ENCODE measurements at regions not wholly inside any gene's neighbourhood (a gene's known extent, or its start where the extent isn't known, plus 50 kb on each side); places are given as distances from the start of the nearest gene placed in this dataset.

DNA sequence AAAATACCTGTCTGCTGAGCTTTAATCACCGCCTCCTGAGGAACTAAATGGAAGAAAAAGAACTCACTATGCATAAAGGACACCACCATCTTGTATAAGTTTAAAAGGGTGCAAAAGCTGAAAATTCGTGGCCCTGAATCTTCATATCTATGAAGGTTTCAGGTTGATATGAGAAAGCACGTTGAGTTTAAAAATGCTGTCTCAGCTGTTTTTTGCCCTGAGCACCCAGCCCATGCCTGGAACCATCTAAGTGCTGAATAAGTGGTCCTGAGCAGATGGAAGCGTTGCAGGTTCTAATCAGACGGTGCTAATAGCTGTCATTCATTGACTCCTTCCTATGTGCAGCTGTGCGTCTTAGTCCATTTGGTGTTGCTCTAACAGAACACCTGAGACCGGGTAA is 467.4 kb downstream of the EIPR1 start:
- Histone ChIP-seq H3K4me2 (ENCODE audit: low read length) (no peak overlapping the region), H3K9me2 (ENCODE audit: insufficient read depth) (no peaks in the 10 kb centered on the region), H3K9ac (ENCODE audit: low read length) (no peak overlapping the region), H3K79me2 (ENCODE audit: insufficient read depth, low read length) (no peaks in the 10 kb centered on the region), H3K4me3 (replicated peaks in 1 of 2; ENCODE audit: low read depth in 1 of 2, low read length in 2 of 2) (no peak overlapping the region), H3K9me3 (ENCODE audit: control insufficient read depth in 1 of 2, insufficient read depth in 1 of 2, low read depth in 1 of 2, low read length in 2 of 2) (no peaks in the 10 kb centered on the region), H2AFZ (ENCODE audit: low read depth, low read length, poor library complexity, severe bottlenecking) (no peak overlapping the region), H3K36me3 (ENCODE audit: control insufficient read depth in 1 of 2, insufficient read depth in 2 of 2, low read length in 2 of 2) (no peaks in the 10 kb centered on the region), H3K4me1 (ENCODE audit: control insufficient read depth in 1 of 2, insufficient read depth in 2 of 2, low read length in 2 of 2) (no peaks in the 10 kb centered on the region), H3K27ac (ENCODE audit: low read depth, low read length) (no peak overlapping the region), H3K27me3 (ENCODE audit: insufficient read depth, low read length) (peaks cover 4% of the 10 kb centered on the region; the same call in 1 of the 2 replicates), H4K20me1 (ENCODE audit: insufficient read depth) (no peaks in the 10 kb centered on the region)
- intact Hi-C loops (cut with micrococcal nuclease) = no loop called here
- ChIA-PET POLR2A (no interaction called here), CTCF (no interaction called here), RAD21 (ENCODE audit: low non-redundant PET in 1 of 2, low total read pairs in 2 of 2, uncharacterized antibody in 2 of 2, unreplicated experiment in 2 of 2) (no interaction called here)
- ATAC-seq (no peak), DNase-seq (ENCODE audit: low read depth, low spot score) (no peak)
- TF ChIP-seq POLR2AphosphoS5 (IDR thresholded peaks at IDR 0.05; ENCODE audit: low read depth, low read length) = no peak
- TF ChIP-seq JUND (IDR thresholded peaks at IDR 0.05) = no peak
- no peak for TF ChIP-seq SIN3A (IDR thresholded peaks at IDR 0.05; ENCODE audit: low read depth)
- TF ChIP-seq FOSL1 (IDR thresholded peaks at IDR 0.05; ENCODE audit: low read depth) = no peak
- no peak for TF ChIP-seq YY1 (IDR thresholded peaks at IDR 0.05; ENCODE audit: extremely low read depth, insufficient replicate concordance, low read depth, low read length)
- no peak for TF ChIP-seq EZH2 (IDR thresholded peaks at IDR 0.05)
- TF ChIP-seq, protein P1, sequence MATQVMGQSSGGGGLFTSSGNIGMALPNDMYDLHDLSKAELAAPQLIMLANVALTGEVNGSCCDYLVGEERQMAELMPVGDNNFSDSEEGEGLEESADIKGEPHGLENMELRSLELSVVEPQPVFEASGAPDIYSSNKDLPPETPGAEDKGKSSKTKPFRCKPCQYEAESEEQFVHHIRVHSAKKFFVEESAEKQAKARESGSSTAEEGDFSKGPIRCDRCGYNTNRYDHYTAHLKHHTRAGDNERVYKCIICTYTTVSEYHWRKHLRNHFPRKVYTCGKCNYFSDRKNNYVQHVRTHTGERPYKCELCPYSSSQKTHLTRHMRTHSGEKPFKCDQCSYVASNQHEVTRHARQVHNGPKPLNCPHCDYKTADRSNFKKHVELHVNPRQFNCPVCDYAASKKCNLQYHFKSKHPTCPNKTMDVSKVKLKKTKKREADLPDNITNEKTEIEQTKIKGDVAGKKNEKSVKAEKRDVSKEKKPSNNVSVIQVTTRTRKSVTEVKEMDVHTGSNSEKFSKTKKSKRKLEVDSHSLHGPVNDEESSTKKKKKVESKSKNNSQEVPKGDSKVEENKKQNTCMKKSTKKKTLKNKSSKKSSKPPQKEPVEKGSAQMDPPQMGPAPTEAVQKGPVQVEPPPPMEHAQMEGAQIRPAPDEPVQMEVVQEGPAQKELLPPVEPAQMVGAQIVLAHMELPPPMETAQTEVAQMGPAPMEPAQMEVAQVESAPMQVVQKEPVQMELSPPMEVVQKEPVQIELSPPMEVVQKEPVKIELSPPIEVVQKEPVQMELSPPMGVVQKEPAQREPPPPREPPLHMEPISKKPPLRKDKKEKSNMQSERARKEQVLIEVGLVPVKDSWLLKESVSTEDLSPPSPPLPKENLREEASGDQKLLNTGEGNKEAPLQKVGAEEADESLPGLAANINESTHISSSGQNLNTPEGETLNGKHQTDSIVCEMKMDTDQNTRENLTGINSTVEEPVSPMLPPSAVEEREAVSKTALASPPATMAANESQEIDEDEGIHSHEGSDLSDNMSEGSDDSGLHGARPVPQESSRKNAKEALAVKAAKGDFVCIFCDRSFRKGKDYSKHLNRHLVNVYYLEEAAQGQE (IDR thresholded peaks at IDR 0.05; ENCODE audit: low read depth) = no peak
- no peak for TF ChIP-seq ZNF274 (IDR thresholded peaks at IDR 0.05; ENCODE audit: low read depth, low read length)
- no peak for TF ChIP-seq EGR1 (IDR thresholded peaks at IDR 0.05; ENCODE audit: low read depth)
- TF ChIP-seq CEBPB (IDR thresholded peaks at IDR 0.05; ENCODE audit: low read depth) = no peak
- no peak for TF ChIP-seq EZH2phosphoT487 (IDR thresholded peaks at IDR 0.05; ENCODE audit: borderline replicate concordance)
- BruUV-seq (replicated peaks) = no TSS peak

All from HCT116 (cell line).